Activated CD4-positive, alpha-beta T cell treated with anti-CD3 and anti-CD28 coated beads, Interleukin-2, Interleukin-4, amounts not matched to agents 100 ng/mL and 50 ng/mL, durations not matched to agents 16 hours and 8 hours (primary cell): ENCODE measurements at regions not wholly inside any gene's neighbourhood (a gene's known extent, or its start where the extent isn't known, plus 50 kb on each side); places are given as distances from the start of the nearest gene placed in this dataset.

Experiments
- DNase-seq: peaks from one replicate; pipeline ENCODE4 v3.0.0-alpha.2; 2020; ENCODE audit warnings: low spot score

- no peak for DNase-seq
These were observed 134.5 kb downstream of the BAMBI start for GRCh38 chr10:28811639-28812349.

- DNase-seq, result no peak
These were observed 135.4 kb downstream of the BAMBI start for GRCh38 chr10:28812384-28813372.

GRCh38 chr10:28815681-28816080 lies 138.4 kb downstream of the BAMBI start:
- DNase-seq, result no peak

- no peak for DNase-seq
These were observed 145.6 kb downstream of the BAMBI start for GRCh38 chr10:28822719-28823464.

- no peak for DNase-seq
These were observed 146.3 kb downstream of the BAMBI start for GRCh38 chr10:28823501-28824075.

- no peak for DNase-seq
These were observed 156.0 kb downstream of the BAMBI start for GRCh38 chr10:28833313-28833712.

- DNase-seq, result no peak
These were observed 159.1 kb downstream of the BAMBI start for GRCh38 chr10:28836435-28836743.

GRCh38 chr10:28837613-28838390 lies 160.5 kb downstream of the BAMBI start:
- DNase-seq, result no peak

- DNase-seq, result no peak
These were observed 161.6 kb downstream of the BAMBI start for GRCh38 chr10:28838908-28839307.

- no peak for DNase-seq
These were observed 162.3 kb downstream of the BAMBI start for GRCh38 chr10:28839600-28840007.

GRCh38 chr10:28840202-28840601 lies 162.9 kb downstream of the BAMBI start:
- no peak for DNase-seq

- DNase-seq, result no peak
These were observed 163.7 kb downstream of the BAMBI start for GRCh38 chr10:28840971-28841370.

GRCh38 chr10:28841625-28842024 lies 164.3 kb downstream of the BAMBI start:
- DNase-seq, result no peak

GRCh38 chr10:28842321-28842720 lies 165.0 kb downstream of the BAMBI start:
- DNase-seq, result no peak

- DNase-seq, result no peak
These were observed 167.8 kb downstream of the BAMBI start for GRCh38 chr10:28845009-28845682.

- DNase-seq, result no peak
These were observed 172.0 kb downstream of the BAMBI start for GRCh38 chr10:28849309-28849708.

GRCh38 chr10:28849821-28850220 lies 172.5 kb downstream of the BAMBI start:
- no peak for DNase-seq

GRCh38 chr10:28850784-28851183 lies 173.5 kb downstream of the BAMBI start:
- DNase-seq, result no peak

GRCh38 chr10:28853195-28853594 lies 175.9 kb downstream of the BAMBI start:
- DNase-seq, result no peak

- DNase-seq, result no peak
These were observed 179.8 kb downstream of the BAMBI start for GRCh38 chr10:28857164-28857563.

- no peak for DNase-seq
These were observed 181.3 kb downstream of the BAMBI start for GRCh38 chr10:28858646-28859045.
